ENCODE measurements at regions not wholly inside any gene's neighbourhood (a gene's known extent, or its start where the extent isn't known, plus 50 kb on each side); places are given as distances from the start of the nearest gene placed in this dataset.

GRCh38 chr1:227370533-227371254 lies 52.4 kb upstream of the CDC42BPA start:
- no peak for DNase-seq

DNA sequence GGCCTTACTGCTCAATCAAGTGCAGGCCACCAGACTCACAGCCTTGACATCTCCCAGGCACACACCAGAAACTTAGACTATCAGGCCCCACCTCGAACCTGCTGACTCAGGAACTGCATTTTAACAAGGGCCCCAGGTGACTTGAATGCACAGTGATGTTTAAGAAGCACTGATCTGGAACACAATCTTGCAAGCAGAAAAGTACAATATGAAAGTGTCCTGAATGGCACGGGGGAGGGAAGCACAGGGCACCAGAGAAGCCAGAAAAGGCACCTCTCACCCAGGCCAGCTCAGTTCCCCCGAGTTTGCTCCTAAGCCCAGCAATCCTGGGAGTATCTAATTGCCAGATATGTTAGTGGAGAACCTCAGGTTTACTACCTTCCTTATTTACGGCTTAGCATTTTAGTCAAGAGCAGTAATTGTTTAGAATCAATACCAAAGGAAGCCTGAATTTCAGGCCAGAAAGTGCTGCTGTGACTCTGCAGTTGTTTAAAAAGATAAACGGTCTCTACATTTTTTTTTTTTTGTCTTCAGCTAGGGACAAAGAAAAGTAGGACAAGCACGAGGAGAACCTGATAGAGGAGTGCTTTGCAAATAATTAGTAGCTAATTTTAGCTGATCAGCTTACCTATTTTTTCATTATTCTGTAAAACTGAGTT lies 50.9 kb upstream of the CDC42BPA start:
- no peak for DNase-seq
